HG02610 (cell line): ENCODE measurements at regions not wholly inside any gene's neighbourhood (a gene's known extent, or its start where the extent isn't known, plus 50 kb on each side); places are given as distances from the start of the nearest gene placed in this dataset.
A peak's percentile ranks its signal among the peaks of the same experiment; 100 is the strongest.
"Not testable (repeated sequence)": the region's sequence is repeated elsewhere in the genome, so short reads cannot be mapped to it uniquely, and the experiment has no call there.

Experiments
- ATAC-seq: cut with Tn5 transposase; IDR thresholded peaks from one replicate; pipeline ENCODE4 v1.9.1; 2021; ENCODE audit warnings: mild to moderate bottlenecking, moderate library complexity; ENCODE audit not compliant: unreplicated experiment

- not testable (repeated sequence) for ATAC-seq
Observed at GRCh38 chr16:29578898-29579297, 72.7 kb upstream of the NPIPB12 start.

GRCh38 chr16:29581764-29582163 lies 75.6 kb upstream of the NPIPB12 start:
- not testable (repeated sequence) for ATAC-seq

GRCh38 chr16:29591919-29592318 lies 71.1 kb upstream of the SPN start:
- ATAC-seq, result not testable (repeated sequence)

GRCh38 chr16:29594269-29594925 lies 68.7 kb upstream of the SPN start:
- ATAC-seq, result peak; percentile 28

GRCh38 chr16:29594926-29595838 lies 67.9 kb upstream of the SPN start:
- ATAC-seq, result peak; percentile 74

- not testable (repeated sequence) for ATAC-seq
Observed at GRCh38 chr16:29597030-29597429, 66.0 kb upstream of the SPN start.

GRCh38 chr16:29600111-29601000 lies 62.7 kb upstream of the SPN start:
- ATAC-seq, result not testable (repeated sequence)

- ATAC-seq, result not testable (repeated sequence)
Observed at GRCh38 chr16:29602247-29602625, 60.8 kb upstream of the SPN start.

- ATAC-seq, result not testable (repeated sequence)
Observed at GRCh38 chr16:29602683-29603088, 60.4 kb upstream of the SPN start.

- not testable (repeated sequence) for ATAC-seq
Observed at GRCh38 chr16:29604631-29605549, 58.2 kb upstream of the SPN start.

- not testable (repeated sequence) for ATAC-seq
Observed at GRCh38 chr16:29605593-29606205, 57.3 kb upstream of the SPN start.

- ATAC-seq, result peak; percentile 36
Observed at GRCh38 chr16:29606669-29607427, 56.2 kb upstream of the SPN start.

- not testable (repeated sequence) for ATAC-seq
Observed at GRCh38 chr16:29607428-29607823, 55.6 kb upstream of the SPN start.

GRCh38 chr16:29612381-29613306 lies 50.4 kb upstream of the SPN start:
- peak; percentile 73 for ATAC-seq
